ENCODE measurements at regions not wholly inside any gene's neighbourhood (a gene's known extent, or its start where the extent isn't known, plus 50 kb on each side); places are given as distances from the start of the nearest gene placed in this dataset.

DNA sequence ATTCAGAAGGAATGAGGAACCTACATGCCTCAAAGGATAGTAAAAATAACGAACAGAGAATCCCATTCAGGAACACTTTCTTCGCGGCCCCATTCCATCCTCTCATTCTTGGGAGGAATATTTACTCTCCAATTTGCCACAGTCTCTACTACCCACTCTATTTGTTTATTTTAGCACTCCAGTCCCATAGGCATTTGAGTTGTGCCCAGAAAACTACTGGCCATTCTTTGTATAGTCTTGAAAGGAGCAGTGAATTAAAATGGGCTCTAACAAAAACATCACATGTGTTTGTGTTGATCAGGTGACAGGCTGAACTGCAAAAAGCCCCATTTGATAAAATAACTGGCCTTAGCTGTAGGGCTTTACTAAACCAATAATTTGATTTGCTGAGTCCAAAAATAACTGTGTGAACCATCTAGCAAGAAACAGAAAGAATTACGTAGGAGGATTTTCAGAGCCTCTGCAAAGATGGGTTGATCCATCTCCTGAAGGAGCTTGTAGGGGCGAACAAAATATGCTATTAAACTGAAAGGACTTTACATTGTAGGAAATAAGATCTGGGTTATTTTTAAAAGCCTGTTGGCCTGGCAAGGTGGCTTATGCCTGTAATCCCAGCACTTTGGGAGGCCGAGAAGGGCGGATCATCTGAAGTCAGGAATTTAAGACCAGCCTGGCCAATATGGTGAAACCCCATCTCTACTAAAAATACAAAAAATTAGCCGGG lies 142.3 kb upstream of the CPNE8 start:
- no peaks in the 10 kb centered on the region for H3K27me3 Mint-ChIP-seq (ENCODE audit: low read depth)
- TF ChIP-seq, protein P1, sequence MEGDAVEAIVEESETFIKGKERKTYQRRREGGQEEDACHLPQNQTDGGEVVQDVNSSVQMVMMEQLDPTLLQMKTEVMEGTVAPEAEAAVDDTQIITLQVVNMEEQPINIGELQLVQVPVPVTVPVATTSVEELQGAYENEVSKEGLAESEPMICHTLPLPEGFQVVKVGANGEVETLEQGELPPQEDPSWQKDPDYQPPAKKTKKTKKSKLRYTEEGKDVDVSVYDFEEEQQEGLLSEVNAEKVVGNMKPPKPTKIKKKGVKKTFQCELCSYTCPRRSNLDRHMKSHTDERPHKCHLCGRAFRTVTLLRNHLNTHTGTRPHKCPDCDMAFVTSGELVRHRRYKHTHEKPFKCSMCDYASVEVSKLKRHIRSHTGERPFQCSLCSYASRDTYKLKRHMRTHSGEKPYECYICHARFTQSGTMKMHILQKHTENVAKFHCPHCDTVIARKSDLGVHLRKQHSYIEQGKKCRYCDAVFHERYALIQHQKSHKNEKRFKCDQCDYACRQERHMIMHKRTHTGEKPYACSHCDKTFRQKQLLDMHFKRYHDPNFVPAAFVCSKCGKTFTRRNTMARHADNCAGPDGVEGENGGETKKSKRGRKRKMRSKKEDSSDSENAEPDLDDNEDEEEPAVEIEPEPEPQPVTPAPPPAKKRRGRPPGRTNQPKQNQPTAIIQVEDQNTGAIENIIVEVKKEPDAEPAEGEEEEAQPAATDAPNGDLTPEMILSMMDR (IDR thresholded peaks at IDR 0.05; ENCODE audit: unreplicated experiment) = no peak
- peaks cover 29% of the 10 kb centered on the region for H3K4me1 Mint-ChIP-seq
- DNase-seq (ENCODE audit: low spot score in 2 of 2, unreplicated experiment in 2 of 2) = no peak
- no peak overlapping the region for H3K27ac Mint-ChIP-seq
- no peaks in the 10 kb centered on the region for H3K36me3 Mint-ChIP-seq
- no peak overlapping the region for H3K4me3 Mint-ChIP-seq
- no peaks in the 10 kb centered on the region for H3K9me3 Mint-ChIP-seq

DNA sequence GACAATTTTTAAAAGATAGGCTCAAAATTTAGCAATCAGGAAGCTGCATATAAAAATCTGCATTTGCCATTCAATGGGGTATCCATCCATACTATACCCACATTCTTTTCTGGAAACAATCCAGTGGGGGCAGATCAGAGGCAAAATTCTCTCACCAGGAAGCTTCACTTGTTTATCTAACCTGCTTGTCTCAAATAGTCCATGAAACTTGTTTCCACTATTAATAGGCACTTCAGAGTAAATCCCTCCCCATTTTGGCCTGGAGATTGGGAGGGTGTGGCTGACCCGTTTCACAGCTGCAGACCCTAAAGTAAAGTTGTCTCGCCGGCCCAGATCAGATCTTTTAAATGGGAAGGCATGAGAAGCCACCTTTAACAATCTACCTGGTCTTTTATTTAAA lies 139.4 kb upstream of the CPNE8 start:
- Mint-ChIP-seq H3K9me3 (no peaks in the 10 kb centered on the region), H3K4me3 (no peak overlapping the region), H3K27me3 (ENCODE audit: low read depth) (no peaks in the 10 kb centered on the region), H3K36me3 (no peaks in the 10 kb centered on the region), H3K27ac (no peak overlapping the region), H3K4me1 (peaks cover 29% of the 10 kb centered on the region)
- no peak for DNase-seq (ENCODE audit: low spot score in 2 of 2, unreplicated experiment in 2 of 2)
- TF ChIP-seq, protein P1 (IDR thresholded peaks at IDR 0.05; ENCODE audit: unreplicated experiment) = no peak

DNA sequence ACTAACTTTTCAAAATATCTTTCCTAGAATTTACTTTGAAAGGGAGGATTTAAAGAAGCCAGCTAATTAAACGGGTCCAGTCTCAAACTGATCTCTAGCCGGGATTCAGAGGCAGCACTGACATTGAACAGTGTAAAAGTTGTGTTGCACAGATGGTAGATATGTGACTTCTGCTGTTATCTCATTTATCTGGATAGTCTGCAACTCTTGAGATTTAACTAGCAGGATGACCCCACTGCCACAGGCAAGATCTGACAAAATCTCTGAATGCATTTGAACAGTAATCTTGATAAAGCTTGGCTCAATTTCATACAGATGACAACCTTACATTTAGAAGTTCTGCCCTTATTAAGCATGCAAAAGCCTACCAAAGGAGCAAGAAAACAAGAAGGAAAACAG lies 138.0 kb upstream of the CPNE8 start:
- Mint-ChIP-seq H3K9me3 (no peaks in the 10 kb centered on the region), H3K27ac (peak overlapping the region; percentile 80), H3K4me1 (peaks cover 28% of the 10 kb centered on the region), H3K4me3 (no peak overlapping the region), H3K27me3 (ENCODE audit: low read depth) (no peaks in the 10 kb centered on the region), H3K36me3 (no peaks in the 10 kb centered on the region)
- no peak for DNase-seq (ENCODE audit: low spot score in 2 of 2, unreplicated experiment in 2 of 2)
- TF ChIP-seq, protein P1 (IDR thresholded peaks at IDR 0.05; ENCODE audit: unreplicated experiment) = no peak

DNA sequence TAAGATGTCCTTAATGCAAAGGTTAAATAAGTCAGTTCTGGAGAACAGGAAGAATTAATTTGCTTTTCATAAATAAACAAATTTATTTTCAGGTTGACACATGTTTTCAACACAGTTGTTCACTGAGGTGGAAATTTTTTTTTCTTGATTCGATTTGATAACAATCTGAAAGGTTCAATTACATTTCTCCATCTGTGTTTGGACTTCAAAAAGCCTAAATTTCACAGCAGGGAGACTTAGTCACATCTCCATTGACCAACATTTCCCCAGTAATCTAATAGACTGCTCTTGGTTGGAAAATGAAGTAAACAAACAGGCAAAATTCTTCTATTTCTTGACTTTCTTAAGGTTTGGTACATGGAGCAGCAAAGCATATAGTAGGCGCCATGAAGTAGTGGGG lies 134.9 kb upstream of the CPNE8 start:
- TF ChIP-seq, protein P1 (IDR thresholded peaks at IDR 0.05; ENCODE audit: unreplicated experiment) = no peak
- no peaks in the 10 kb centered on the region for H3K36me3 Mint-ChIP-seq
- no peak overlapping the region for H3K27ac Mint-ChIP-seq
- H3K27me3 Mint-ChIP-seq (ENCODE audit: low read depth) = no peaks in the 10 kb centered on the region
- peaks cover 29% of the 10 kb centered on the region for H3K4me1 Mint-ChIP-seq
- H3K9me3 Mint-ChIP-seq = no peaks in the 10 kb centered on the region
- no peak for DNase-seq (ENCODE audit: low spot score in 2 of 2, unreplicated experiment in 2 of 2)
- H3K4me3 Mint-ChIP-seq = no peak overlapping the region

DNA sequence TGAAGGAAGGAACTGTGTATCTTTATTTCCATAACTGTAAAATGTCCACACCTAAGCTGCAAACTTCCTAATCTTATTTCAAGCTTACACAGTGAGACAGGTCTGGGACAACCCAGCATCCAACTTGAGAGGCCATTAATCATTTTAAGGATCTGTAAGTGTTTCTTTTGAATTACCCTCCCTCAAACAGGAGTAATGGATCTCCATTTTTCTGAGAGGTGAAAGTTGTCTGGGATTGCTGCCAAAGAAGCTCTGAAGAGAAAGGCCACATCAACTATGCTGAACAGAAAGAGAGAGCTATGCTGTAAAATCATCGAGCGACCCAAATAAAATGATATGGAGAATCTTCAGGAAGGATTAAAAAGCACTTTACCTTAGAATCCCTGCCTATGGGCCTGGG lies 131.7 kb upstream of the CPNE8 start:
- DNase-seq (ENCODE audit: low spot score in 2 of 2, unreplicated experiment in 2 of 2) = no peak
- H3K27ac Mint-ChIP-seq = peak overlapping the region; percentile 73
- no peaks in the 10 kb centered on the region for H3K27me3 Mint-ChIP-seq (ENCODE audit: low read depth)
- TF ChIP-seq, protein P1 (IDR thresholded peaks at IDR 0.05; ENCODE audit: unreplicated experiment) = no peak
- no peaks in the 10 kb centered on the region for H3K9me3 Mint-ChIP-seq
- H3K36me3 Mint-ChIP-seq = no peaks in the 10 kb centered on the region
- H3K4me1 Mint-ChIP-seq = peaks cover 7% of the 10 kb centered on the region
- no peak overlapping the region for H3K4me3 Mint-ChIP-seq

All from mesothelial cell of epicardium (in vitro differentiated cells).